ENCODE measurements at regions not wholly inside any gene's neighbourhood (a gene's known extent, or its start where the extent isn't known, plus 50 kb on each side); places are given as distances from the start of the nearest gene placed in this dataset.

GRCh38 chr15:97876281-97876675 lies 84.2 kb upstream of the ARRDC4 start:
- no peak for TF ChIP-seq CTCF (IDR thresholded peaks at IDR 0.05)
- Mint-ChIP-seq H3K27me3 (ENCODE audit: unreplicated experiment) (no peaks in the 10 kb centered on the region), H3K4me3 (ENCODE audit: unreplicated experiment) (no peak overlapping the region), H3K36me3 (ENCODE audit: unreplicated experiment) (no peaks in the 10 kb centered on the region), H3K9me3 (ENCODE audit: unreplicated experiment) (no peaks in the 10 kb centered on the region), H3K4me1 (ENCODE audit: unreplicated experiment) (no peaks in the 10 kb centered on the region), H3K27ac (ENCODE audit: unreplicated experiment) (no peak overlapping the region)
- DNase-seq (ENCODE audit: extremely low spot score, unreplicated experiment), result no peak

GRCh38 chr15:97881346-97881965 lies 79.0 kb upstream of the ARRDC4 start:
- Mint-ChIP-seq H3K36me3 (ENCODE audit: unreplicated experiment) (no peaks in the 10 kb centered on the region), H3K4me3 (ENCODE audit: unreplicated experiment) (no peak overlapping the region), H3K4me1 (ENCODE audit: unreplicated experiment) (no peaks in the 10 kb centered on the region), H3K27me3 (ENCODE audit: unreplicated experiment) (peaks cover 2% of the 10 kb centered on the region), H3K27ac (ENCODE audit: unreplicated experiment) (no peak overlapping the region), H3K9me3 (ENCODE audit: unreplicated experiment) (no peaks in the 10 kb centered on the region)
- TF ChIP-seq CTCF (IDR thresholded peaks at IDR 0.05), result no peak
- DNase-seq (ENCODE audit: extremely low spot score, unreplicated experiment), result no peak

GRCh38 chr15:97884513-97885131 lies 75.9 kb upstream of the ARRDC4 start:
- no peak overlapping the region for H3K4me3 Mint-ChIP-seq (ENCODE audit: unreplicated experiment)
- H3K27me3 Mint-ChIP-seq (ENCODE audit: unreplicated experiment), result peaks cover 9% of the 10 kb centered on the region
- H3K27ac Mint-ChIP-seq (ENCODE audit: unreplicated experiment), result no peak overlapping the region
- no peaks in the 10 kb centered on the region for H3K36me3 Mint-ChIP-seq (ENCODE audit: unreplicated experiment)
- no peak for DNase-seq (ENCODE audit: extremely low spot score, unreplicated experiment)
- no peaks in the 10 kb centered on the region for H3K9me3 Mint-ChIP-seq (ENCODE audit: unreplicated experiment)
- no peaks in the 10 kb centered on the region for H3K4me1 Mint-ChIP-seq (ENCODE audit: unreplicated experiment)
- no peak for TF ChIP-seq CTCF (IDR thresholded peaks at IDR 0.05)

GRCh38 chr15:97890307-97890706 lies 70.2 kb upstream of the ARRDC4 start:
- H3K27me3 Mint-ChIP-seq (ENCODE audit: unreplicated experiment), result peaks cover 9% of the 10 kb centered on the region
- H3K27ac Mint-ChIP-seq (ENCODE audit: unreplicated experiment), result no peak overlapping the region
- no peak for TF ChIP-seq CTCF (IDR thresholded peaks at IDR 0.05)
- no peaks in the 10 kb centered on the region for H3K9me3 Mint-ChIP-seq (ENCODE audit: unreplicated experiment)
- DNase-seq (ENCODE audit: extremely low spot score, unreplicated experiment), result no peak
- no peak overlapping the region for H3K4me3 Mint-ChIP-seq (ENCODE audit: unreplicated experiment)
- no peaks in the 10 kb centered on the region for H3K36me3 Mint-ChIP-seq (ENCODE audit: unreplicated experiment)
- H3K4me1 Mint-ChIP-seq (ENCODE audit: unreplicated experiment), result no peaks in the 10 kb centered on the region

GRCh38 chr15:97892167-97892938 lies 68.2 kb upstream of the ARRDC4 start:
- Mint-ChIP-seq H3K9me3 (ENCODE audit: unreplicated experiment) (no peaks in the 10 kb centered on the region), H3K27ac (ENCODE audit: unreplicated experiment) (no peak overlapping the region), H3K27me3 (ENCODE audit: unreplicated experiment) (peaks cover 14% of the 10 kb centered on the region), H3K4me3 (ENCODE audit: unreplicated experiment) (no peak overlapping the region), H3K36me3 (ENCODE audit: unreplicated experiment) (no peaks in the 10 kb centered on the region), H3K4me1 (ENCODE audit: unreplicated experiment) (no peaks in the 10 kb centered on the region)
- no peak for DNase-seq (ENCODE audit: extremely low spot score, unreplicated experiment)
- no peak for TF ChIP-seq CTCF (IDR thresholded peaks at IDR 0.05)

All from osteocyte (in vitro differentiated cells).